ENCODE measurements at regions not wholly inside any gene's neighbourhood (a gene's known extent, or its start where the extent isn't known, plus 50 kb on each side); places are given as distances from the start of the nearest gene placed in this dataset.
A peak's percentile ranks its signal among the peaks of the same experiment; 100 is the strongest.

- DNase-seq: no peak
Observed at GRCh38 chr1:101732261-101732660, 264.5 kb downstream of the OLFM3 start.

GRCh38 chr1:101733340-101733739 is 263.4 kb downstream of the OLFM3 start:
- DNase-seq: no peak

GRCh38 chr1:101738475-101738874 is 258.3 kb downstream of the OLFM3 start:
- DNase-seq: no peak

- no peak for DNase-seq
Observed at GRCh38 chr1:101739146-101739545, 257.6 kb downstream of the OLFM3 start.

GRCh38 chr1:101739826-101740330 is 256.8 kb downstream of the OLFM3 start:
- DNase-seq: no peak

GRCh38 chr1:101741910-101742309 is 254.8 kb downstream of the OLFM3 start:
- DNase-seq: no peak

GRCh38 chr1:101742509-101742908 is 254.2 kb downstream of the OLFM3 start:
- no peak for DNase-seq

- peak; percentile 82 to 95 for DNase-seq
Observed at GRCh38 chr1:101745551-101746270, 251.0 kb downstream of the OLFM3 start.

- DNase-seq: no peak
Observed at GRCh38 chr1:101748077-101748476, 248.6 kb downstream of the OLFM3 start.

Data from NCI-H446 (cell line).